ENCODE measurements at regions not wholly inside any gene's neighbourhood (a gene's known extent, or its start where the extent isn't known, plus 50 kb on each side); places are given as distances from the start of the nearest gene placed in this dataset.

DNA sequence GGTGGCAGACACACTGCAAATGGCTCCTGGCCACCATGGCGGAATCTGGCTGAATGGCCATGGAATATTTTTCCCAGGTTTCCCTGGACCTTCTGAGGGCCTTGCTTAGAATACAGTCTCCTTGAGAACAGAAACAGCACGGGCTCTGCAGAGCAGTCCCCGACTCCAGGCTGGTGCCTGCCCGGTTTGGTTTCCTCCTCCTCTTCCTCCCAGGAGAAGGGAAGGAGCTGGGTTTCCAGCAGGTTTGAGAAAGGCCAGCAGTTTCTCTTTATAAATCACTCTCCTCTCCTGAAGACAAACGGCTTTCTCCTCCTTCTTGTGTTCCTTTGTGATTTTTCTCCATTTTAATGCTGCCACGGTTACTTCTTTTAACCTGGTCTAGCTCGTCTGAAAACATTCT is 106.8 kb upstream of the RFLNA start:
- no peak for ATAC-seq
- Histone ChIP-seq H3K4me2 (ENCODE audit: low read length) (peak overlapping the region; percentile 41), H3K36me3 (ENCODE audit: control insufficient read depth in 1 of 2, insufficient read depth in 2 of 2, low read length in 2 of 2) (no peaks in the 10 kb centered on the region), H3K9ac (ENCODE audit: low read length) (no peak overlapping the region), H3K27ac (ENCODE audit: low read depth, low read length) (no peak overlapping the region), H2AFZ (ENCODE audit: low read depth, low read length, poor library complexity, severe bottlenecking) (no peak overlapping the region), H3K9me2 (ENCODE audit: insufficient read depth) (no peaks in the 10 kb centered on the region), H3K79me2 (ENCODE audit: insufficient read depth, low read length) (no peaks in the 10 kb centered on the region), H3K9me3 (ENCODE audit: control insufficient read depth in 1 of 2, insufficient read depth in 1 of 2, low read depth in 1 of 2, low read length in 2 of 2) (no peaks in the 10 kb centered on the region; a peak in 1 of 4 replicates), H3K4me3 (replicated peaks in 1 of 2; ENCODE audit: low read depth in 1 of 2, low read length in 2 of 2) (no peak overlapping the region), H3K27me3 (ENCODE audit: insufficient read depth, low read length) (no peaks in the 10 kb centered on the region), H3K4me1 (ENCODE audit: control insufficient read depth in 1 of 2, insufficient read depth in 2 of 2, low read length in 2 of 2) (peaks cover 7 to 14% of the 10 kb centered on the region in 2 experiments; a peak in 3 of 4 replicates), H4K20me1 (ENCODE audit: insufficient read depth) (no peaks in the 10 kb centered on the region)
- ChIA-PET POLR2A (no interaction called here), CTCF (no interaction called here), RAD21 (ENCODE audit: low non-redundant PET in 1 of 2, low total read pairs in 2 of 2, uncharacterized antibody in 2 of 2, unreplicated experiment in 2 of 2) (no interaction called here)
- no peak for TF ChIP-seq ELF1 (IDR thresholded peaks at IDR 0.05; ENCODE audit: borderline replicate concordance, low read depth)
- 0 out of 2 replicates have a peak, but pooled peaks have one; percentile 9 for TF ChIP-seq JUND (IDR thresholded peaks at IDR 0.05)
- TF ChIP-seq, protein P1, sequence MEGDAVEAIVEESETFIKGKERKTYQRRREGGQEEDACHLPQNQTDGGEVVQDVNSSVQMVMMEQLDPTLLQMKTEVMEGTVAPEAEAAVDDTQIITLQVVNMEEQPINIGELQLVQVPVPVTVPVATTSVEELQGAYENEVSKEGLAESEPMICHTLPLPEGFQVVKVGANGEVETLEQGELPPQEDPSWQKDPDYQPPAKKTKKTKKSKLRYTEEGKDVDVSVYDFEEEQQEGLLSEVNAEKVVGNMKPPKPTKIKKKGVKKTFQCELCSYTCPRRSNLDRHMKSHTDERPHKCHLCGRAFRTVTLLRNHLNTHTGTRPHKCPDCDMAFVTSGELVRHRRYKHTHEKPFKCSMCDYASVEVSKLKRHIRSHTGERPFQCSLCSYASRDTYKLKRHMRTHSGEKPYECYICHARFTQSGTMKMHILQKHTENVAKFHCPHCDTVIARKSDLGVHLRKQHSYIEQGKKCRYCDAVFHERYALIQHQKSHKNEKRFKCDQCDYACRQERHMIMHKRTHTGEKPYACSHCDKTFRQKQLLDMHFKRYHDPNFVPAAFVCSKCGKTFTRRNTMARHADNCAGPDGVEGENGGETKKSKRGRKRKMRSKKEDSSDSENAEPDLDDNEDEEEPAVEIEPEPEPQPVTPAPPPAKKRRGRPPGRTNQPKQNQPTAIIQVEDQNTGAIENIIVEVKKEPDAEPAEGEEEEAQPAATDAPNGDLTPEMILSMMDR (IDR thresholded peaks at IDR 0.05 in 2 of 3, conservative IDR thresholded peaks at IDR 0.05 in 1 of 3; ENCODE audit: borderline replicate concordance in 1 of 3, insufficient read depth in 1 of 3, low read depth in 2 of 3, low read length in 2 of 3) = no peak
- no peak for TF ChIP-seq SIN3A (IDR thresholded peaks at IDR 0.05; ENCODE audit: low read depth)
- no TSS peak for BruUV-seq (replicated peaks)
- no peak for DNase-seq (ENCODE audit: low read depth, low spot score)
- intact Hi-C loops (cut with micrococcal nuclease) = no loop called here

DNA sequence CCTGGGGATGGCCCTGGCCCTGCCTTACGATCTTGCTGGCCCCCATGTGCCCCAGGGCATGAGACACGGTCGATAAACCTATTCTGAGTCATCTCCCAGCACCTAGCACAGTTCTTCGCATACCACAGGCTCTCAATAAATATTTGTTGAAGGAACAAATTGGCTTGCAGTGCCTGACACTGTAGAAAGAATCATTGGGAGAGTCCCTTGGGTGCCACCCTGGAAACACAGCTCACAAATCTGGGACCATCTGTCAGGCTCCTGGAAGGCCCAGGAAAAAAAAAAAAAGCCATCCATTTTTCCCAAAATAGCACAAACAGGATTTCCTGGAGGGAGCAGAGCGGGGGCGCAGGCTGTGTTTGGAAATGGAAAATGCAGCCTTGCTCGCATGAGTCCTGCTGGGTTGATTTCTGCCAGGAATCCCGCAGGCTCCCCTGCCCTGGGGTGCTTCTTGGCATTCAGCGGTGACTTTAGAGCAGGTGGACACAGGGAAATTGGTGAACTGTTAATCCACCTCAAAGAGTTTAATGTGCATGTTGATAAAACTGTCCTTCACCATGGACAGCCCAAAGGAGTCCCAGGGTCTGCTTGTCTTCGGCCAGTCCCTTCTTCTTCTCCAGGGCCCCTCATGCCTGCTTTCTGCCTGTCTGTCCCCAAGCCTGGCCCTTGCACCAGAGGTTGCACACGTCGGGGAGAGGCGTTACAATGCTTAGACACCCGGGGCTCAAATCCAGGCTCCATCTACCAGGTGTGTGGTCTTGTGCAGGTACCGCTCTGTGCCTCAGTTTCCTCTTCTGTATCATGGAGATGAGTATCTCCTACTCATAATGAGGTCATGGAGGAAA is 106.1 kb upstream of the RFLNA start:
- Histone ChIP-seq H3K79me2 (ENCODE audit: insufficient read depth, low read length) (no peaks in the 10 kb centered on the region), H3K36me3 (ENCODE audit: control insufficient read depth in 1 of 2, insufficient read depth in 2 of 2, low read length in 2 of 2) (no peaks in the 10 kb centered on the region), H3K9me2 (ENCODE audit: insufficient read depth) (no peaks in the 10 kb centered on the region), H3K4me2 (ENCODE audit: low read length) (peak overlapping the region; percentile 41), H2AFZ (ENCODE audit: low read depth, low read length, poor library complexity, severe bottlenecking) (peak overlapping the region; percentile 89), H3K9ac (ENCODE audit: low read length) (no peak overlapping the region), H3K27ac (ENCODE audit: low read depth, low read length) (no peak overlapping the region), H3K4me1 (ENCODE audit: control insufficient read depth in 1 of 2, insufficient read depth in 2 of 2, low read length in 2 of 2) (peaks cover 7 to 14% of the 10 kb centered on the region in 2 experiments; a peak in 3 of 4 replicates), H3K4me3 (replicated peaks in 1 of 2; ENCODE audit: low read depth in 1 of 2, low read length in 2 of 2) (no peak overlapping the region), H4K20me1 (ENCODE audit: insufficient read depth) (no peaks in the 10 kb centered on the region), H3K9me3 (ENCODE audit: control insufficient read depth in 1 of 2, insufficient read depth in 1 of 2, low read depth in 1 of 2, low read length in 2 of 2) (no peaks in the 10 kb centered on the region; a peak in 1 of 4 replicates), H3K27me3 (ENCODE audit: insufficient read depth, low read length) (no peaks in the 10 kb centered on the region)
- ATAC-seq = peak; percentile 59
- no TSS peak for BruUV-seq (replicated peaks)
- intact Hi-C loops (cut with micrococcal nuclease) = no loop called here
- RAD21 ChIA-PET (ENCODE audit: low non-redundant PET in 1 of 2, low total read pairs in 2 of 2, uncharacterized antibody in 2 of 2, unreplicated experiment in 2 of 2) = no interaction called here
- CTCF ChIA-PET = no interaction called here
- DNase-seq (ENCODE audit: low read depth, low spot score) = no peak
- POLR2A ChIA-PET = no interaction called here
- TF ChIP-seq EZH2phosphoT487 (IDR thresholded peaks at IDR 0.05; ENCODE audit: borderline replicate concordance) (no peak), SP1 (IDR thresholded peaks at IDR 0.05; ENCODE audit: low read depth) (no peak), SIN3A (IDR thresholded peaks at IDR 0.05; ENCODE audit: low read depth) (no peak), POLR2A (IDR thresholded peaks at IDR 0.05; ENCODE audit: borderline replicate concordance, extremely low read depth, insufficient read depth, insufficient read length) (no peak), TCF7L2 (IDR thresholded peaks at IDR 0.05; ENCODE audit: borderline replicate concordance, extremely low read depth, insufficient read depth, insufficient read length) (no peak), CBX3 (IDR thresholded peaks at IDR 0.05; ENCODE audit: low read depth) (no peak), ZFX (IDR thresholded peaks at IDR 0.05) (no peak), EGR1 (IDR thresholded peaks at IDR 0.05; ENCODE audit: low read depth) (no peak), RAD21 (IDR thresholded peaks at IDR 0.05; ENCODE audit: low read depth) (no peak), JUND (IDR thresholded peaks at IDR 0.05) (0 out of 2 replicates have a peak, but pooled peaks have one; percentile 20), ZNF274 (IDR thresholded peaks at IDR 0.05; ENCODE audit: low read depth, low read length) (no peak)
- TF ChIP-seq, protein P2, sequence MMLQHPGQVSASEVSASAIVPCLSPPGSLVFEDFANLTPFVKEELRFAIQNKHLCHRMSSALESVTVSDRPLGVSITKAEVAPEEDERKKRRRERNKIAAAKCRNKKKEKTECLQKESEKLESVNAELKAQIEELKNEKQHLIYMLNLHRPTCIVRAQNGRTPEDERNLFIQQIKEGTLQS (IDR thresholded peaks at IDR 0.05) = no peak
- TF ChIP-seq, protein P3, sequence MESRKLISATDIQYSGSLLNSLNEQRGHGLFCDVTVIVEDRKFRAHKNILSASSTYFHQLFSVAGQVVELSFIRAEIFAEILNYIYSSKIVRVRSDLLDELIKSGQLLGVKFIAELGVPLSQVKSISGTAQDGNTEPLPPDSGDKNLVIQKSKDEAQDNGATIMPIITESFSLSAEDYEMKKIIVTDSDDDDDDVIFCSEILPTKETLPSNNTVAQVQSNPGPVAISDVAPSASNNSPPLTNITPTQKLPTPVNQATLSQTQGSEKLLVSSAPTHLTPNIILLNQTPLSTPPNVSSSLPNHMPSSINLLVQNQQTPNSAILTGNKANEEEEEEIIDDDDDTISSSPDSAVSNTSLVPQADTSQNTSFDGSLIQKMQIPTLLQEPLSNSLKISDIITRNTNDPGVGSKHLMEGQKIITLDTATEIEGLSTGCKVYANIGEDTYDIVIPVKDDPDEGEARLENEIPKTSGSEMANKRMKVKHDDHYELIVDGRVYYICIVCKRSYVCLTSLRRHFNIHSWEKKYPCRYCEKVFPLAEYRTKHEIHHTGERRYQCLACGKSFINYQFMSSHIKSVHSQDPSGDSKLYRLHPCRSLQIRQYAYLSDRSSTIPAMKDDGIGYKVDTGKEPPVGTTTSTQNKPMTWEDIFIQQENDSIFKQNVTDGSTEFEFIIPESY (IDR thresholded peaks at IDR 0.05; ENCODE audit: extremely low read depth, insufficient replicate concordance, low read length) = no peak
- TF ChIP-seq, protein P4, sequence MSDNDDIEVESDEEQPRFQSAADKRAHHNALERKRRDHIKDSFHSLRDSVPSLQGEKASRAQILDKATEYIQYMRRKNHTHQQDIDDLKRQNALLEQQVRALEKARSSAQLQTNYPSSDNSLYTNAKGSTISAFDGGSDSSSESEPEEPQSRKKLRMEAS (IDR thresholded peaks at IDR 0.05) = peak; percentile 39; the same call in 1 of the 2 replicates
